Esophagus muscularis mucosa (tissue), 4 donors: ENCODE measurements at regions not wholly inside any gene's neighbourhood (a gene's known extent, or its start where the extent isn't known, plus 50 kb on each side); places are given as distances from the start of the nearest gene placed in this dataset.

Experiments
- DNase-seq: peaks from one replicate; pipeline ENCODE4 v3.0.0-alpha.2; 2017; ENCODE audit errors: extremely low spot score
- H3K27ac ChIP-seq, 4 donors: fragments of 200-600 bp; sonication (generic); replicated peaks in 1 of 4; 1 replicate in 3 of 4; 2 replicates in 1 of 4; pipeline ENCODE4 v1.5.1; 2016 to 2019; ENCODE audit warnings: mild to moderate bottlenecking in 1 of 4
- H3K27me3 ChIP-seq, 4 donors: fragments of 200-600 bp; sonication (generic); one replicate each; pipeline versions ENCODE4 v1.5.1 to v1.6.0; 2016 to 2019
- H3K36me3 ChIP-seq, 4 donors: fragments of 200-600 bp; sonication (generic); one replicate each; pipeline ENCODE4 v1.5.1; 2016 to 2019
- H3K4me1 ChIP-seq, 4 donors: fragments of 200-600 bp; sonication (generic); one replicate each; pipeline ENCODE4 v1.5.1; 2016 to 2019
- H3K4me3 ChIP-seq, 4 donors: fragments of 200-600 bp; sonication (generic); 1 replicate in 2 of 4; 2 replicates in 2 of 4; pipeline ENCODE4 v1.5.1; 2016 to 2019; ENCODE audit warnings: mild to moderate bottlenecking in 4 of 4, moderate library complexity in 1 of 4
- H3K9me3 ChIP-seq, 4 donors: fragments of 200-600 bp; sonication (generic); 1 replicate in 3 of 4; 2 replicates in 1 of 4; pipeline ENCODE4 v1.5.1; 2016 to 2019
- CTCF ChIP-seq, 3 experiments: fragments of 200-600 bp in 2 of 3; fragments of 450-650 bp in 1 of 3; sonication (generic) in 2 of 3; IDR thresholded peaks; one replicate each; pipeline ENCODE4 v1.5.1; 2017 to 2019; ENCODE audit warnings: antibody characterized with exemption in 3 of 3, mild to moderate bottlenecking in 2 of 3, moderate library complexity in 1 of 3
- EP300 ChIP-seq: sonication (generic); formaldehyde crosslinking; IDR thresholded peaks from one replicate; pipeline ENCODE4 v1.6.1; 2017; ENCODE audit warnings: antibody characterized with exemption
- POLR2A ChIP-seq: fragments of 450-650 bp; IDR thresholded peaks from one replicate; pipeline ENCODE4 v1.6.1; 2017; ENCODE audit warnings: antibody characterized with exemption, moderate library complexity, mild to moderate bottlenecking, low read depth
- POLR2AphosphoS5 ChIP-seq, 2 donors: sonication (generic); formaldehyde crosslinking; IDR thresholded peaks; one replicate each; pipeline ENCODE4 v1.6.1; 2017; ENCODE audit warnings: antibody characterized with exemption in 2 of 2
- WGBS: methylation state at CpG from one replicate; pipeline ENCODE4 v1.1.5; 2018; 5-methylcytosine and 5-hydroxymethylcytosine counted together
- intact Hi-C: fragments of 100-400 bp; cut with DNase I; formaldehyde crosslinking; loops from one replicate; pipeline ENCODE4 v1.15.1; 2023

- DNase-seq = no peak
- intact Hi-C loops = no loop called here
- 19% methylated on average over 1 of the region's 1 CpG for WGBS
- Histone ChIP-seq H3K9me3 (no peaks in the 10 kb centered on the region), H3K4me3 (no peak overlapping the region), H3K27ac (no peak overlapping the region), H3K27me3 (no peaks in the 10 kb centered on the region), H3K4me1 (peaks cover 0 to 11% (median 3%) of the 10 kb centered on the region in 4 donors), H3K36me3 (no peaks in the 10 kb centered on the region)
- TF ChIP-seq POLR2A (no peak), POLR2AphosphoS5 (IDR thresholded peaks at IDR 0.05) (no peak), EP300 (no peak), CTCF (IDR thresholded peaks at IDR 0.05) (no peak)
Measured at GRCh38 chr10:63773106-63773505, 251.9 kb downstream of the REEP3 start.

- H3K9me3 ChIP-seq = no peaks in the 10 kb centered on the region
- no peaks in the 10 kb centered on the region for H3K27me3 ChIP-seq
- no peaks in the 10 kb centered on the region for H3K36me3 ChIP-seq
- TF ChIP-seq EP300 (no peak), CTCF (IDR thresholded peaks at IDR 0.05) (no peak), POLR2A (no peak), POLR2AphosphoS5 (IDR thresholded peaks at IDR 0.05) (no peak)
- no peak for DNase-seq
- 76% methylated on average over 2 of the region's 2 CpGs for WGBS
- no peak overlapping the region for H3K4me3 ChIP-seq
- H3K27ac ChIP-seq = no peak overlapping the region
- intact Hi-C loops = no loop called here
- peaks cover 0 to 11% (median 3%) of the 10 kb centered on the region in 4 donors for H3K4me1 ChIP-seq
Measured at GRCh38 chr10:63773962-63774361, 252.8 kb downstream of the REEP3 start.

- TF ChIP-seq EP300 = no peak
- no peak for TF ChIP-seq POLR2A
- no peak overlapping the region for H3K27ac ChIP-seq
- 76% methylated on average over 3 of the region's 3 CpGs for WGBS
- intact Hi-C loops = no loop called here
- no peaks in the 10 kb centered on the region for H3K27me3 ChIP-seq
- H3K9me3 ChIP-seq = no peaks in the 10 kb centered on the region
- no peak for DNase-seq
- H3K4me1 ChIP-seq = no peaks in the 10 kb centered on the region
- H3K4me3 ChIP-seq = no peak overlapping the region
- no peaks in the 10 kb centered on the region for H3K36me3 ChIP-seq
Measured at GRCh38 chr10:63780101-63780500, 258.9 kb downstream of the REEP3 start.

- DNase-seq = no peak
- 78% methylated on average over 3 of the region's 3 CpGs for WGBS
- TF ChIP-seq POLR2AphosphoS5 (IDR thresholded peaks at IDR 0.05) = no peak
- TF ChIP-seq POLR2A = no peak
- no peak for TF ChIP-seq EP300
- no peak for TF ChIP-seq CTCF (IDR thresholded peaks at IDR 0.05)
- Histone ChIP-seq H3K36me3 (no peaks in the 10 kb centered on the region), H3K4me1 (no peaks in the 10 kb centered on the region), H3K27me3 (no peaks in the 10 kb centered on the region), H3K4me3 (no peak overlapping the region), H3K9me3 (no peaks in the 10 kb centered on the region), H3K27ac (no peak overlapping the region)
- intact Hi-C loops = no loop called here
Measured at GRCh38 chr10:63781226-63781625, 260.0 kb downstream of the REEP3 start.

- no peaks in the 10 kb centered on the region for H3K36me3 ChIP-seq
- no peak for TF ChIP-seq POLR2A
- no peak for TF ChIP-seq EP300
- no peak for TF ChIP-seq POLR2AphosphoS5 (IDR thresholded peaks at IDR 0.05)
- no peak for TF ChIP-seq CTCF (IDR thresholded peaks at IDR 0.05)
- 89% methylated on average over 1 of the region's 1 CpG for WGBS
- intact Hi-C loops = no loop called here
- no peak for DNase-seq
- no peaks in the 10 kb centered on the region for H3K27me3 ChIP-seq
- no peaks in the 10 kb centered on the region for H3K9me3 ChIP-seq
- no peak overlapping the region for H3K4me3 ChIP-seq
- H3K27ac ChIP-seq = no peak overlapping the region
- H3K4me1 ChIP-seq = no peaks in the 10 kb centered on the region
Measured at GRCh38 chr10:63783882-63784281, 262.7 kb downstream of the REEP3 start.
